ENCODE measurements at regions not wholly inside any gene's neighbourhood (a gene's known extent, or its start where the extent isn't known, plus 50 kb on each side); places are given as distances from the start of the nearest gene placed in this dataset.

DNA sequence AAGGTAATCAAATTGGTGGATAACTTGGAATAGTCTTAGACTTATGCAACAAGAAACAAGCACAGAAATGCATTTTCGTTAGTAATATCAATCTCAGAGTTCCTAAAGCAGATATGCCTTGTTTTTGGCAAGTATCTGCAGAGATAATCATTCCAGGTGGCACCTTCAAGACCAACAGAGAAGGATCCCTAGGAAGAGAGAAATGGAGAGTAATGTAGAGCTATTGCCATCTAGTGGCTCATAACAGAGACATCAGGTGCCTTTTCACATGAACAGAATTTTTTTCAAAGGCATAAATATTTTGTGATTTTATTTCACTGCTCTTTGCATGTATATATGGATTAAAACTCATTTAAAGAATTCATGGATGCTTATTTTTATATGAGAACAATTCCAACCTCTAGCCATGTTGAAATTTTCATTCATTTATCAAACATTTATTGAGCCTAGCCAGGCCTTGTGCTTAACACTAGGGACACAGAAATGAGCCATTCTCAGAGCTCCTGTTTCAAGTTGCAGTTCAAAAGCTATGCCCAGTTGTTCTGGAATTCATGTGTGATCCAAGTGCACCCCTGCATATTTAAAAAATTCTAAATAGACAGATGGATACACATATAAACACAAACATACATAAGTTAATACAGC is 117.5 kb upstream of the OR13F1 start:
- intact Hi-C loops (cut with micrococcal nuclease; ENCODE audit: unreplicated experiment): loop anchor here (2.0 to 10.0 kb wide), 2 partner anchors 210 to 1752 kb away; no protein-coding TSS in a partner anchor
- no peak overlapping the region for H3K27ac ChIP-seq (ENCODE audit: low read length)
- H3K4me1 ChIP-seq (ENCODE audit: control insufficient read depth, insufficient read depth, low read length): no peaks in the 10 kb centered on the region
- DNase-seq (ENCODE audit: low read depth, low spot score): peak; percentile 8
- H3K4me3 ChIP-seq (ENCODE audit: low read depth in 2 of 2, low read length in 2 of 2): no peak overlapping the region
- in situ Hi-C loops (cut with HindIII; ENCODE audit: low pct_unique_long_range_greater_than_20kb, low sequenced_read_pairs): no loop called here
- no peaks in the 10 kb centered on the region for H3K9me3 ChIP-seq (ENCODE audit: control insufficient read depth, insufficient read depth, low read depth, low read length)
- H3K36me3 ChIP-seq (ENCODE audit: control insufficient read depth, insufficient read depth, low read length): no peaks in the 10 kb centered on the region
- H3K27me3 ChIP-seq (ENCODE audit: control insufficient read depth, insufficient read depth, low read length): no peaks in the 10 kb centered on the region
- ATAC-seq: no peak
- ChIA-PET CTCF (interaction anchor here (0.6 kb wide), 1 partner anchor 265 kb away, joined by 3 read pairs; no protein-coding TSS in a partner anchor), POLR2A (no interaction called here)
- BruUV-seq (replicated peaks): no TSS peak
- TF ChIP-seq, protein P1, sequence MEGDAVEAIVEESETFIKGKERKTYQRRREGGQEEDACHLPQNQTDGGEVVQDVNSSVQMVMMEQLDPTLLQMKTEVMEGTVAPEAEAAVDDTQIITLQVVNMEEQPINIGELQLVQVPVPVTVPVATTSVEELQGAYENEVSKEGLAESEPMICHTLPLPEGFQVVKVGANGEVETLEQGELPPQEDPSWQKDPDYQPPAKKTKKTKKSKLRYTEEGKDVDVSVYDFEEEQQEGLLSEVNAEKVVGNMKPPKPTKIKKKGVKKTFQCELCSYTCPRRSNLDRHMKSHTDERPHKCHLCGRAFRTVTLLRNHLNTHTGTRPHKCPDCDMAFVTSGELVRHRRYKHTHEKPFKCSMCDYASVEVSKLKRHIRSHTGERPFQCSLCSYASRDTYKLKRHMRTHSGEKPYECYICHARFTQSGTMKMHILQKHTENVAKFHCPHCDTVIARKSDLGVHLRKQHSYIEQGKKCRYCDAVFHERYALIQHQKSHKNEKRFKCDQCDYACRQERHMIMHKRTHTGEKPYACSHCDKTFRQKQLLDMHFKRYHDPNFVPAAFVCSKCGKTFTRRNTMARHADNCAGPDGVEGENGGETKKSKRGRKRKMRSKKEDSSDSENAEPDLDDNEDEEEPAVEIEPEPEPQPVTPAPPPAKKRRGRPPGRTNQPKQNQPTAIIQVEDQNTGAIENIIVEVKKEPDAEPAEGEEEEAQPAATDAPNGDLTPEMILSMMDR (IDR thresholded peaks at IDR 0.05): peak; percentile 58; the same call in 1 of the 2 replicates
- no peak for TF ChIP-seq SIN3A (IDR thresholded peaks at IDR 0.05; ENCODE audit: borderline replicate concordance, insufficient read depth, low read depth, low read length)

DNA sequence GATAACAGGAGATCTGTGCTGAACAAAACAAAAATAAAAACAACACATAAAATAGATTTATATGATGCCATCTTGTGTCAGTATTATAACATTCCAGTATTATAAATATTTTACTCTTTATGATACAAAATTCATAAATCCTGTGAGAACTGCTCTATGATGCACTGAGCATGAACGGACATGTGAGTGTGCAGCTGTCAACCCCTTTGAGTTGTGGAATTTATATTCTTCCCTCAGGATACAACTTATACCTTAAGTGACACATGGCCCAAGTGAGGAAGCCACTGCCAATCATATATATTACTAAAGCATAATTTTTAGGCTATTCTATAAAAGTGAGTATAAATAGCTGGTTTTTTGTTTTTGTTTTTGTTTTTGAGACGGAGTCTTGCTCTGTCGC is 116.0 kb upstream of the OR13F1 start:
- no peak for ATAC-seq
- no peaks in the 10 kb centered on the region for H3K36me3 ChIP-seq (ENCODE audit: control insufficient read depth, insufficient read depth, low read length)
- DNase-seq (ENCODE audit: low read depth, low spot score): no peak
- no peak overlapping the region for H3K27ac ChIP-seq (ENCODE audit: low read length)
- no TSS peak for BruUV-seq (replicated peaks)
- H3K4me3 ChIP-seq (ENCODE audit: low read depth in 2 of 2, low read length in 2 of 2): no peak overlapping the region
- ChIA-PET CTCF (no interaction called here), POLR2A (no interaction called here)
- H3K9me3 ChIP-seq (ENCODE audit: control insufficient read depth, insufficient read depth, low read depth, low read length): no peaks in the 10 kb centered on the region
- H3K27me3 ChIP-seq (ENCODE audit: control insufficient read depth, insufficient read depth, low read length): no peaks in the 10 kb centered on the region
- in situ Hi-C loops (cut with HindIII; ENCODE audit: low pct_unique_long_range_greater_than_20kb, low sequenced_read_pairs) (no loop called here), intact Hi-C loops (cut with micrococcal nuclease; ENCODE audit: unreplicated experiment) (loop anchor here (10.0 kb wide), 1 partner anchor 1753 kb away; no protein-coding TSS in a partner anchor)
- TF ChIP-seq POLR2AphosphoS5 (IDR thresholded peaks at IDR 0.05; ENCODE audit: low read depth, low read length) (no peak), SIN3A (IDR thresholded peaks at IDR 0.05; ENCODE audit: borderline replicate concordance, insufficient read depth, low read depth, low read length) (no peak)
- H3K4me1 ChIP-seq (ENCODE audit: control insufficient read depth, insufficient read depth, low read length): no peaks in the 10 kb centered on the region

DNA sequence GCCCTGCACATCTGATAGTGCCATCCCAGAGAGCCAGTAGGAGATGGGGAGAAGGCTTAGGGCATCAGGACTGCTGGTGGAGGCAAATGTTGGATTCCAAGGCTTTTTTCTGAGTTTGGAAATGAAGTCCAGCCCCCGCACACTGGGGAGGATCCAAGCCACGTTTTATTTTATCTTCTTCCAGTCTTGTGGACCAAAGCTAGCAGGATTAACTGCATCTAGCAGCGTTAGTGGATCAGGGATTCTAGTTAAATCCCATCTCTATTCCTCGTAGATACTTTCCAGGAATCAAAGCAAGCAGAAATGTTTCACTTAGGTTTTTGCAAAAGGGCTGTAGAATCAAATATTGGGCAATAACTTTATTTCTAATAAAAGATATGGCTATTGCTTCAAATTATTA is 114.7 kb upstream of the OR13F1 start:
- no peak overlapping the region for H3K4me3 ChIP-seq (ENCODE audit: low read depth in 2 of 2, low read length in 2 of 2)
- CTCF ChIA-PET: no interaction called here
- no peaks in the 10 kb centered on the region for H3K9me3 ChIP-seq (ENCODE audit: control insufficient read depth, insufficient read depth, low read depth, low read length)
- DNase-seq (ENCODE audit: low read depth, low spot score) (no peak), ATAC-seq (no peak)
- in situ Hi-C loops (cut with HindIII; ENCODE audit: low pct_unique_long_range_greater_than_20kb, low sequenced_read_pairs): no loop called here
- POLR2A ChIA-PET: no interaction called here
- TF ChIP-seq POLR2AphosphoS5 (IDR thresholded peaks at IDR 0.05; ENCODE audit: low read depth, low read length) (no peak), SIN3A (IDR thresholded peaks at IDR 0.05; ENCODE audit: borderline replicate concordance, insufficient read depth, low read depth, low read length) (no peak), TCF7L2 (IDR thresholded peaks at IDR 0.05; ENCODE audit: low read depth, low read length) (no peak)
- TF ChIP-seq, protein P1 (IDR thresholded peaks at IDR 0.05): no peak
- TF ChIP-seq, protein P2, sequence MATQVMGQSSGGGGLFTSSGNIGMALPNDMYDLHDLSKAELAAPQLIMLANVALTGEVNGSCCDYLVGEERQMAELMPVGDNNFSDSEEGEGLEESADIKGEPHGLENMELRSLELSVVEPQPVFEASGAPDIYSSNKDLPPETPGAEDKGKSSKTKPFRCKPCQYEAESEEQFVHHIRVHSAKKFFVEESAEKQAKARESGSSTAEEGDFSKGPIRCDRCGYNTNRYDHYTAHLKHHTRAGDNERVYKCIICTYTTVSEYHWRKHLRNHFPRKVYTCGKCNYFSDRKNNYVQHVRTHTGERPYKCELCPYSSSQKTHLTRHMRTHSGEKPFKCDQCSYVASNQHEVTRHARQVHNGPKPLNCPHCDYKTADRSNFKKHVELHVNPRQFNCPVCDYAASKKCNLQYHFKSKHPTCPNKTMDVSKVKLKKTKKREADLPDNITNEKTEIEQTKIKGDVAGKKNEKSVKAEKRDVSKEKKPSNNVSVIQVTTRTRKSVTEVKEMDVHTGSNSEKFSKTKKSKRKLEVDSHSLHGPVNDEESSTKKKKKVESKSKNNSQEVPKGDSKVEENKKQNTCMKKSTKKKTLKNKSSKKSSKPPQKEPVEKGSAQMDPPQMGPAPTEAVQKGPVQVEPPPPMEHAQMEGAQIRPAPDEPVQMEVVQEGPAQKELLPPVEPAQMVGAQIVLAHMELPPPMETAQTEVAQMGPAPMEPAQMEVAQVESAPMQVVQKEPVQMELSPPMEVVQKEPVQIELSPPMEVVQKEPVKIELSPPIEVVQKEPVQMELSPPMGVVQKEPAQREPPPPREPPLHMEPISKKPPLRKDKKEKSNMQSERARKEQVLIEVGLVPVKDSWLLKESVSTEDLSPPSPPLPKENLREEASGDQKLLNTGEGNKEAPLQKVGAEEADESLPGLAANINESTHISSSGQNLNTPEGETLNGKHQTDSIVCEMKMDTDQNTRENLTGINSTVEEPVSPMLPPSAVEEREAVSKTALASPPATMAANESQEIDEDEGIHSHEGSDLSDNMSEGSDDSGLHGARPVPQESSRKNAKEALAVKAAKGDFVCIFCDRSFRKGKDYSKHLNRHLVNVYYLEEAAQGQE (IDR thresholded peaks at IDR 0.05; ENCODE audit: insufficient read depth in 1 of 2, low read depth in 2 of 2, low read length in 1 of 2): no peak
- no peaks in the 10 kb centered on the region for H3K4me1 ChIP-seq (ENCODE audit: control insufficient read depth, insufficient read depth, low read length)
- intact Hi-C loops (cut with micrococcal nuclease; ENCODE audit: unreplicated experiment): loop anchor here (10.0 kb wide), 1 partner anchor 1755 kb away; no protein-coding TSS in a partner anchor
- no peaks in the 10 kb centered on the region for H3K36me3 ChIP-seq (ENCODE audit: control insufficient read depth, insufficient read depth, low read length)
- no peaks in the 10 kb centered on the region for H3K27me3 ChIP-seq (ENCODE audit: control insufficient read depth, insufficient read depth, low read length)
- no TSS peak for BruUV-seq (replicated peaks)
- no peak overlapping the region for H3K27ac ChIP-seq (ENCODE audit: low read length)

Measured in Panc1 (cell line).